A673 (cell line): ENCODE measurements at regions not wholly inside any gene's neighbourhood (a gene's known extent, or its start where the extent isn't known, plus 50 kb on each side); places are given as distances from the start of the nearest gene placed in this dataset.

Source experiments
- BruUV-seq: library from RNA; stranded (reverse); fragments of 400-500 nt; replicated peaks from 2 replicates; lab custom pipeline; 2021; lab: Mats Ljungman, UMichigan
- CTCF ChIA-PET: fragments of 300-600 bp; sonication (Branson Sonifier 250); formaldehyde crosslinking; loops from one replicate; lab custom pipeline; 2022; ENCODE audit warnings: antibody characterized with exemption; lab: Charles Lee
- POLR2A ChIA-PET: fragments of 300-600 bp; sonication (Branson Sonifier 250); formaldehyde crosslinking; loops from one replicate; lab custom pipeline; 2022; ENCODE audit warnings: antibody characterized with exemption; ENCODE audit not compliant: low non-redundant PET; lab: Charles Lee
- DNase-seq: peaks from one replicate; pipeline ENCODE4 v3.0.0-alpha.2; 2015; ENCODE audit warnings: low spot score
- H3K27ac ChIP-seq: fragments of 200-600 bp; sonication (generic); 2 replicates; pipeline ENCODE4 v1.5.1; 2016; ENCODE audit warnings: mixed run types, low read depth, mild to moderate bottlenecking, mixed read lengths, antibody characterized with exemption, low read length; ENCODE audit not compliant: poor library complexity, severe bottlenecking
- H3K27me3 ChIP-seq: fragments of 200-600 bp; sonication (generic); replicated peaks from 2 replicates; pipeline ENCODE4 v1.6.1; 2017; ENCODE audit warnings: mixed run types, low read depth, mild to moderate bottlenecking, mixed read lengths, antibody characterized with exemption, low read length; ENCODE audit not compliant: insufficient read depth, poor library complexity
- H3K36me3 ChIP-seq: fragments of 200-600 bp; sonication (generic); 2 replicates; pipeline ENCODE4 v1.6.1; 2016; ENCODE audit warnings: mixed run types, mild to moderate bottlenecking, mixed read lengths, antibody characterized with exemption, low read length; ENCODE audit not compliant: insufficient read depth, poor library complexity, severe bottlenecking
- H3K4me1 ChIP-seq: fragments of 200-600 bp; sonication (generic); 2 replicates; pipeline ENCODE4 v1.6.1; 2017; ENCODE audit warnings: mixed run types, mild to moderate bottlenecking, mixed read lengths, antibody characterized with exemption, low read length; ENCODE audit not compliant: insufficient read depth, poor library complexity, severe bottlenecking
- H3K4me3 ChIP-seq: fragments of 200-600 bp; sonication (generic); 2 replicates; pipeline ENCODE4 v1.5.1; 2016; ENCODE audit warnings: low read depth, mixed run types, mild to moderate bottlenecking, mixed read lengths, low read length; ENCODE audit not compliant: poor library complexity, severe bottlenecking
- H3K9me3 ChIP-seq: fragments of 200-600 bp; sonication (generic); 2 replicates; pipeline ENCODE4 v1.6.1; 2016; ENCODE audit warnings: mixed run types, low read depth, mild to moderate bottlenecking, mixed read lengths, antibody characterized with exemption, low read length; ENCODE audit not compliant: poor library complexity, severe bottlenecking
- CTCF ChIP-seq: fragments of 300-800, 200-600 bp; sonication (generic); conservative IDR thresholded peaks from 2 replicates; pipeline ENCODE4 v1.5.1; 2017; ENCODE audit warnings: low read depth, mild to moderate bottlenecking, antibody characterized with exemption, low read length, moderate library complexity, mixed read lengths
- EZH2 ChIP-seq: fragments of 200-600 bp; sonication (generic); IDR thresholded peaks from 2 replicates; pipeline ENCODE4 v1.6.1; 2017; ENCODE audit warnings: borderline replicate concordance, low read depth, mild to moderate bottlenecking, mixed read lengths, antibody characterized with exemption, low read length; ENCODE audit not compliant: poor library complexity, severe bottlenecking
- intact Hi-C: fragments of 100-400 bp; cut with micrococcal nuclease; formaldehyde crosslinking; loops from one replicate; pipeline ENCODE4 v1.10.0; 2022; ENCODE audit not compliant: unreplicated experiment

- no peak for TF ChIP-seq CTCF
- no peak for TF ChIP-seq EZH2
- intact Hi-C loops, result no loop called here
- POLR2A ChIA-PET, result no interaction called here
- H3K4me3 ChIP-seq, result no peak overlapping the region
- H3K27ac ChIP-seq, result no peak overlapping the region
- H3K36me3 ChIP-seq, result no peaks in the 10 kb centered on the region
- H3K27me3 ChIP-seq, result no peaks in the 10 kb centered on the region
- peaks cover 6% of the 10 kb centered on the region for H3K4me1 ChIP-seq
- H3K9me3 ChIP-seq, result no peaks in the 10 kb centered on the region
- CTCF ChIA-PET, result no interaction called here
- no TSS peak for BruUV-seq
- no peak for DNase-seq
Observed at GRCh38 chr6:95740157-95740556, 162.8 kb downstream of the MANEA start.

DNA sequence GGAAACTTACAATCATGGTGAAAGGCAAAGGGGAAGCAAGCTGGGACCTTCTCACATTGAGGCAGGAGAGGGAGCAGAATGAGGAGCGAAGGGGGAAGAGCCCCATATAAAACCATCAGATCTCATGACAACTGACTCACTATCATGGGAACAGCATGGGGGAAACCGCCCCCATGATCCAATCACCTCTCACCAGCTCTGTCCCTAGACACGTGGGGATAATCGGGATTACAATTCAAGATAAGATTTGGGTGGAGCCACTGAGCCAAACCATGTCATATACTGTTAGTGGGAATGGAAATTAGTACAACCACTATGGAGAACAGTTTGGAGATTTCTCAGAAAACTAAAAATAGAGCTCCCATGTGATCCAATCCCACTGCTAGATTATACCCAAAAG lies 163.7 kb downstream of the MANEA start:
- Histone ChIP-seq H3K4me1 (peaks cover 6% of the 10 kb centered on the region), H3K27ac (no peak overlapping the region), H3K36me3 (no peaks in the 10 kb centered on the region), H3K9me3 (no peaks in the 10 kb centered on the region), H3K27me3 (no peaks in the 10 kb centered on the region), H3K4me3 (no peak overlapping the region)
- CTCF ChIA-PET, result no interaction called here
- DNase-seq, result no peak
- TF ChIP-seq EZH2 (no peak), CTCF (no peak)
- no TSS peak for BruUV-seq
- intact Hi-C loops, result no loop called here
- POLR2A ChIA-PET, result no interaction called here

DNA sequence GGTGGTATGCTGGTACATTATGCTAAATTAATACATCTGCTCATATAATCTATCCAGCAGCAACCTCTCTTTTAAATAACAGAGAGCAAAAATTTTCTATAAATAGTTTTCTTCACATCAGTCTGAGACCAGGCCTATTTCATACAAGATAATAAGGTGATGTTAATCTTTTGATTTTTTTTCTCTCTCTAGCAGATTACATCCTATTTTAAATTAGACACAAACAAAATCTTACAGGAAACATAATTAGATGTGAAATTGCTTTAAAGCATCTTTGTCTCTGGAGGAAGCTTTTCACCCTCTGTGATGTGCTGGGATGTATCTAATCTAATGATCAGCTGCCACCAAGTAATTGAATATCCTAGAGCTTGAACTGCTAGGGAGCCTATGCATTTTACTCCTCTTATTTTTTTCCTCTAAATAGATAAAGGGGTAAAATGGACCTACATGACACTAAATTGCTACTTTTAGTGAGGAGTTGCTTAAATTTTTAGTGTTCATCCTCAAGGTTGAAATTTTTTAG lies 165.5 kb downstream of the MANEA start:
- Histone ChIP-seq H3K4me1 (peaks cover 6% of the 10 kb centered on the region), H3K36me3 (no peaks in the 10 kb centered on the region), H3K4me3 (no peak overlapping the region), H3K27me3 (no peaks in the 10 kb centered on the region), H3K9me3 (no peaks in the 10 kb centered on the region), H3K27ac (no peak overlapping the region)
- no TSS peak for BruUV-seq
- ChIA-PET POLR2A (no interaction called here), CTCF (no interaction called here)
- intact Hi-C loops, result no loop called here
- DNase-seq, result no peak
- TF ChIP-seq CTCF, result no peak
- no peak for TF ChIP-seq EZH2
